OCI-LY1 (cell line): ENCODE measurements at regions not wholly inside any gene's neighbourhood (a gene's known extent, or its start where the extent isn't known, plus 50 kb on each side); places are given as distances from the start of the nearest gene placed in this dataset.

Source experiments
- H2AFZ ChIP-seq: fragments of 200-600 bp; sonication (generic), shearing (Covaris generic); 2 replicates; pipeline ENCODE4 v1.6.0; 2014; ENCODE audit warnings: antibody characterized with exemption, mild to moderate bottlenecking, low read length
- H3F3A ChIP-seq: fragments of 200-600 bp; sonication (generic), shearing (Covaris generic); 2 replicates; pipeline ENCODE4 v1.6.0; 2014; ENCODE audit warnings: mild to moderate bottlenecking, antibody characterized with exemption, low read length, moderate library complexity; ENCODE audit not compliant: insufficient read depth
- H3K27ac ChIP-seq: fragments of 200-600 bp; sonication (generic); 2 replicates; pipeline ENCODE4 v1.5.1; 2014; ENCODE audit warnings: low read length, mixed run types, mild to moderate bottlenecking, low read depth; ENCODE audit not compliant: poor library complexity, severe bottlenecking
- H3K27me3 ChIP-seq: fragments of 200-600 bp; sonication (generic); 2 replicates; pipeline ENCODE4 v1.6.0; 2014; ENCODE audit warnings: antibody characterized with exemption, mild to moderate bottlenecking, low read length, moderate library complexity; ENCODE audit not compliant: insufficient read depth
- H3K36me3 ChIP-seq: fragments of 200-600 bp; sonication (generic); 2 replicates; pipeline ENCODE4 v1.6.1; 2014; ENCODE audit warnings: mild to moderate bottlenecking, antibody characterized with exemption, low read length, moderate library complexity, mixed read lengths; ENCODE audit not compliant: insufficient read depth
- H3K4me1 ChIP-seq: fragments of 200-600 bp; sonication (generic); 2 replicates; pipeline ENCODE4 v1.5.1; 2014; ENCODE audit warnings: mild to moderate bottlenecking, low read length, moderate library complexity; ENCODE audit not compliant: insufficient read depth, severe bottlenecking
- H3K4me2 ChIP-seq: fragments of 200-600 bp; sonication (generic), shearing (Covaris generic); 2 replicates; pipeline ENCODE4 v1.6.1; 2014; ENCODE audit warnings: low read length
- H3K4me3 ChIP-seq: fragments of 200-600 bp; sonication (generic); 2 replicates; pipeline ENCODE4 v1.5.1; 2014; ENCODE audit warnings: low read length, low read depth, mild to moderate bottlenecking, mixed read lengths; ENCODE audit not compliant: poor library complexity, severe bottlenecking
- H3K79me2 ChIP-seq: fragments of 200-600 bp; shearing (Covaris generic); 2 replicates; pipeline ENCODE4 v1.6.1; 2016; ENCODE audit warnings: mixed run types, low read length, mixed read lengths; ENCODE audit not compliant: insufficient read depth
- H3K9ac ChIP-seq: fragments of 200-600 bp; sonication (generic), shearing (Covaris generic); 2 replicates; pipeline ENCODE4 v1.6.1; 2014; ENCODE audit warnings: mild to moderate bottlenecking, low read length, mixed read lengths
- H3K9me2 ChIP-seq: fragments of 200-600 bp; sonication (generic), shearing (Covaris generic); 2 replicates; pipeline ENCODE4 v1.6.1; 2014; ENCODE audit warnings: low read depth, mild to moderate bottlenecking, low read length, mixed read lengths
- H3K9me3 ChIP-seq: fragments of 200-600 bp; shearing (Covaris generic); 2 replicates; pipeline ENCODE4 v1.6.1; 2014; ENCODE audit warnings: low read length, mixed read lengths
- H4K20me1 ChIP-seq: fragments of 200-600 bp; sonication (generic), shearing (Covaris generic); 2 replicates; pipeline ENCODE4 v1.6.0; 2016; ENCODE audit warnings: mild to moderate bottlenecking, low read length; ENCODE audit not compliant: insufficient read depth
- CTCF ChIP-seq: fragments of 200-600 bp; sonication (generic), shearing (Covaris generic); IDR thresholded peaks from 2 replicates; pipeline ENCODE4 v1.5.1; 2017; ENCODE audit warnings: mild to moderate bottlenecking, antibody characterized with exemption, low read length, moderate library complexity, mixed read lengths
- EZH2 ChIP-seq: fragments of 200-600 bp; sonication (generic), shearing (Covaris generic); IDR thresholded peaks from 2 replicates; pipeline ENCODE4 v1.8.0; 2017; ENCODE audit warnings: borderline replicate concordance, mixed run types, mild to moderate bottlenecking, antibody characterized with exemption, low read length, moderate library complexity, mixed read lengths

GRCh38 chr18:10036479-10036878 lies 122.7 kb downstream of the VAPA start:
- no peak overlapping the region for H3K27ac ChIP-seq
- H3K79me2 ChIP-seq, result no peaks in the 10 kb centered on the region
- no peak overlapping the region for H3K9ac ChIP-seq
- no peak overlapping the region for H2AFZ ChIP-seq
- H3K4me1 ChIP-seq, result no peaks in the 10 kb centered on the region
- H3K9me2 ChIP-seq, result no peaks in the 10 kb centered on the region
- no peaks in the 10 kb centered on the region for H4K20me1 ChIP-seq
- H3K27me3 ChIP-seq, result no peaks in the 10 kb centered on the region
- H3K9me3 ChIP-seq, result no peaks in the 10 kb centered on the region
- no peak overlapping the region for H3K4me2 ChIP-seq
- no peak overlapping the region for H3K4me3 ChIP-seq
- no peaks in the 10 kb centered on the region for H3K36me3 ChIP-seq
- TF ChIP-seq CTCF, result no peak
- TF ChIP-seq EZH2, result no peak
- no peaks in the 10 kb centered on the region for H3F3A ChIP-seq

- H3K9me2 ChIP-seq, result no peaks in the 10 kb centered on the region
- H3K4me1 ChIP-seq, result no peaks in the 10 kb centered on the region
- no peak overlapping the region for H3K4me2 ChIP-seq
- TF ChIP-seq EZH2 (no peak), CTCF (no peak)
- H3K9ac ChIP-seq, result no peak overlapping the region
- no peak overlapping the region for H3K4me3 ChIP-seq
- no peaks in the 10 kb centered on the region for H3K36me3 ChIP-seq
- H3K27ac ChIP-seq, result no peak overlapping the region
- H3K27me3 ChIP-seq, result no peaks in the 10 kb centered on the region
- no peaks in the 10 kb centered on the region for H3K79me2 ChIP-seq
- no peaks in the 10 kb centered on the region for H3F3A ChIP-seq
- no peak overlapping the region for H2AFZ ChIP-seq
- no peaks in the 10 kb centered on the region for H3K9me3 ChIP-seq
- H4K20me1 ChIP-seq, result no peaks in the 10 kb centered on the region
Measured at GRCh38 chr18:10037181-10037580, 123.4 kb downstream of the VAPA start.

- H3K4me3 ChIP-seq, result no peak overlapping the region
- no peaks in the 10 kb centered on the region for H3K9me2 ChIP-seq
- H3K27me3 ChIP-seq, result no peaks in the 10 kb centered on the region
- no peaks in the 10 kb centered on the region for H3K36me3 ChIP-seq
- H3K4me2 ChIP-seq, result no peak overlapping the region
- no peaks in the 10 kb centered on the region for H3K9me3 ChIP-seq
- H3K9ac ChIP-seq, result no peak overlapping the region
- H3F3A ChIP-seq, result no peaks in the 10 kb centered on the region
- no peaks in the 10 kb centered on the region for H3K79me2 ChIP-seq
- H3K27ac ChIP-seq, result no peak overlapping the region
- no peaks in the 10 kb centered on the region for H4K20me1 ChIP-seq
- no peaks in the 10 kb centered on the region for H3K4me1 ChIP-seq
- H2AFZ ChIP-seq, result no peak overlapping the region
- peak; percentile 40; the same call in 1 of the 2 replicates for TF ChIP-seq CTCF
- no peak for TF ChIP-seq EZH2
Measured at GRCh38 chr18:10038268-10038667, 124.5 kb downstream of the VAPA start.
